Colon (tissue), 2 donors: ENCODE measurements at regions not wholly inside any gene's neighbourhood (a gene's known extent, or its start where the extent isn't known, plus 50 kb on each side); places are given as distances from the start of the nearest gene placed in this dataset.
A peak's percentile ranks its signal among the peaks of the same experiment; 100 is the strongest.
"Not testable (repeated sequence)": the region's sequence is repeated elsewhere in the genome, so short reads cannot be mapped to it uniquely, and the experiment has no call there.

Experiments
- FAIRE-seq: peaks from 2 replicates; lab custom pipeline; 2012; peaks lifted over from hg19 to GRCh38; lab: Jason Lieb, UNC
- donor health status: control.
- donor health status: control.

- FAIRE-seq, result no peak
Measured at GRCh38 chr2:156933645-156934225, 323.8 kb upstream of the GALNT5 start.

GRCh38 chr2:156935616-156936015, 321.9 kb upstream of the GALNT5 start:
- FAIRE-seq, result no peak

GRCh38 chr2:156937430-156937829, 320.1 kb upstream of the GALNT5 start:
- FAIRE-seq, result no peak

- FAIRE-seq, result no peak
Measured at GRCh38 chr2:156944871-156945270, 312.6 kb upstream of the GALNT5 start.

GRCh38 chr2:156947261-156947660, 310.2 kb upstream of the GALNT5 start:
- no peak for FAIRE-seq

- FAIRE-seq, result no peak
Measured at GRCh38 chr2:156955701-156956100, 301.8 kb upstream of the GALNT5 start.

GRCh38 chr2:156956161-156956560, 301.3 kb upstream of the GALNT5 start:
- FAIRE-seq, result no peak

- FAIRE-seq, result no peak
Measured at GRCh38 chr2:156958374-156958773, 299.1 kb upstream of the GALNT5 start.

GRCh38 chr2:156959481-156959880, 298.0 kb upstream of the GALNT5 start:
- no peak for FAIRE-seq

GRCh38 chr2:156982615-156983014, 274.9 kb upstream of the GALNT5 start:
- FAIRE-seq, result no peak

GRCh38 chr2:156986339-156986988, 271.0 kb upstream of the GALNT5 start:
- no peak for FAIRE-seq

- FAIRE-seq, result no peak
Measured at GRCh38 chr2:156999661-157000060, 257.8 kb upstream of the GALNT5 start.

GRCh38 chr2:157004789-157005188, 252.7 kb upstream of the GALNT5 start:
- FAIRE-seq, result no peak

GRCh38 chr2:157015015-157015575, 242.4 kb upstream of the GALNT5 start:
- FAIRE-seq, result no peak

- not testable (repeated sequence) for FAIRE-seq
Measured at GRCh38 chr2:157023264-157023663, 234.2 kb upstream of the GALNT5 start.

- FAIRE-seq, result no peak
Measured at GRCh38 chr2:157024129-157024528, 233.4 kb upstream of the GALNT5 start.

GRCh38 chr2:157032017-157032416, 225.5 kb upstream of the GALNT5 start:
- no peak for FAIRE-seq

- FAIRE-seq, result no peak
Measured at GRCh38 chr2:157036726-157037125, 220.8 kb upstream of the GALNT5 start.

GRCh38 chr2:157043786-157044185, 213.7 kb upstream of the GALNT5 start:
- FAIRE-seq, result no peak

- no peak for FAIRE-seq
Measured at GRCh38 chr2:157046396-157046795, 211.1 kb upstream of the GALNT5 start.

- FAIRE-seq, result no peak
Measured at GRCh38 chr2:157052685-157053224, 204.8 kb upstream of the GALNT5 start.

- FAIRE-seq, result no peak
Measured at GRCh38 chr2:157053876-157054275, 203.6 kb upstream of the GALNT5 start.

- peak; percentile 72 for FAIRE-seq
Measured at GRCh38 chr2:157055660-157056199, 201.8 kb upstream of the GALNT5 start.
